PC-9 (cell line): ENCODE measurements at regions not wholly inside any gene's neighbourhood (a gene's known extent, or its start where the extent isn't known, plus 50 kb on each side); places are given as distances from the start of the nearest gene placed in this dataset.

ENCODE experiments used
- BruUV-seq: library from RNA; stranded (reverse); fragments of 400-500 nt; replicated peaks from 2 replicates; lab custom pipeline; 2021; lab: Mats Ljungman, UMichigan
- CTCF ChIA-PET: fragments of 300-600 bp; sonication (Branson Sonifier 250); formaldehyde crosslinking; loops from one replicate; lab custom pipeline; 2022; ENCODE audit warnings: antibody characterized with exemption; lab: Charles Lee
- POLR2A ChIA-PET: fragments of 300-600 bp; sonication (Branson Sonifier 250); formaldehyde crosslinking; loops from one replicate; lab custom pipeline; 2022; ENCODE audit warnings: antibody characterized with exemption; ENCODE audit not compliant: unreplicated experiment; lab: Charles Lee
- DNase-seq, 2 experiments: peaks; one replicate each; pipeline versions ENCODE4 v3.0.0 to v3.0.0-alpha.2; 2015 to 2022; ENCODE audit warnings: mixed read lengths in 1 of 2
- H2AFZ ChIP-seq: fragments of 200-600 bp; sonication (generic); 2 replicates; pipeline ENCODE4 v1.8.1; 2017; ENCODE audit warnings: antibody characterized with exemption
- H3F3A ChIP-seq: fragments of 200-600 bp; sonication (generic); 2 replicates; pipeline ENCODE4 v1.8.1; 2017; ENCODE audit warnings: antibody characterized with exemption, mild to moderate bottlenecking, low read depth; ENCODE audit not compliant: insufficient read depth
- H3K27ac ChIP-seq: fragments of 200-600 bp; sonication (generic); 2 replicates; pipeline ENCODE4 v1.6.1; 2016; ENCODE audit warnings: mixed run types
- H3K27me3 ChIP-seq: fragments of 200-600 bp; sonication (generic); 2 replicates; pipeline ENCODE4 v1.6.1; 2016; ENCODE audit warnings: low read depth, mixed run types; ENCODE audit not compliant: insufficient read depth
- H3K36me3 ChIP-seq: fragments of 200-600 bp; sonication (generic); 2 replicates; pipeline ENCODE4 v1.6.1; 2016; ENCODE audit warnings: low read depth, mixed run types
- H3K4me1 ChIP-seq: fragments of 200-600 bp; sonication (generic); replicated peaks from 2 replicates; pipeline ENCODE4 v1.6.1; 2016; ENCODE audit warnings: mixed run types; ENCODE audit not compliant: insufficient read depth
- H3K4me2 ChIP-seq: fragments of 200-600 bp; sonication (generic); 2 replicates; pipeline ENCODE4 v1.6.1; 2017; ENCODE audit warnings: mixed run types
- H3K4me3 ChIP-seq: fragments of 200-600 bp; sonication (generic); 2 replicates; pipeline ENCODE4 v1.6.1; 2016; ENCODE audit warnings: mixed run types
- H3K79me2 ChIP-seq: fragments of 200-600 bp; sonication (generic); 2 replicates; pipeline ENCODE4 v1.6.1; 2017; ENCODE audit warnings: low read depth, mixed run types
- H3K9me2 ChIP-seq: fragments of 200-600 bp; sonication (generic); 2 replicates; pipeline ENCODE4 v1.8.1; 2017; ENCODE audit warnings: mild to moderate bottlenecking; ENCODE audit not compliant: insufficient read depth
- H3K9me3 ChIP-seq: fragments of 200-600 bp; sonication (generic); 2 replicates; pipeline ENCODE4 v1.8.1; 2016; ENCODE audit warnings: low read depth; ENCODE audit not compliant: insufficient read depth
- H4K20me1 ChIP-seq: fragments of 200-600 bp; sonication (generic); 2 replicates; pipeline ENCODE4 v1.8.1; 2017; ENCODE audit not compliant: insufficient read depth
- EZH2 ChIP-seq: fragments of 200-600 bp; sonication (generic); IDR thresholded peaks from 2 replicates; pipeline ENCODE4 v1.8.0; 2017; ENCODE audit warnings: antibody characterized with exemption, low read depth
- intact Hi-C: fragments of 100-400 bp; cut with micrococcal nuclease; formaldehyde crosslinking; loops from one replicate; pipeline ENCODE4 v1.10.0; 2022; ENCODE audit not compliant: unreplicated experiment
- TF ChIP-seq, protein P1 (sequence below): fragments of 200-600 bp; sonication (generic); conservative IDR thresholded peaks from 2 replicates; pipeline ENCODE4 v1.6.1; 2017; ENCODE audit warnings: mixed run types, antibody characterized with exemption, mild to moderate bottlenecking, moderate library complexity

DNA sequence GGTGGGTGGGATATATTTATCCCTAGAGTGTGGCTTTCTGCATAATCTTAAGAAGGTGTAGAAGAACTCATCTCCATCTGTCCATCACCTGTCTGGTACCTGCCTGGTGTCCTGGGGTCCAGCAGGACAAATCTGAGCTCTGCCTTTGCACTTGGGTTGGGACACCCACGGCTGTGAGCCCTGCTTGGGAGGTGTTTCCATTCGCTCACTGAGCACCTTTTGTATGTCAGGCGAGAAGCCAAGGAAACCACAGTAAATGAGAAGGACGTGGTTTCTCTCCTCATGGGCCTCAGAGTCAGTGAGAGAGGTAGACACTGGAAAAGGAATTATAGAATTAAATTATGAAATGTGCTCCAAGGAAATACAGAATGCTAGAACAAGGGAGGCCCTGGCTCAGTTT is 555.9 kb downstream of the MIAT start:
- Histone ChIP-seq H2AFZ (no peak overlapping the region), H3K27ac (no peak overlapping the region), H3K4me1 (no peaks in the 10 kb centered on the region), H3K27me3 (no peaks in the 10 kb centered on the region), H3K9me2 (no peaks in the 10 kb centered on the region), H3K79me2 (no peaks in the 10 kb centered on the region), H3K4me2 (no peak overlapping the region), H3K9me3 (no peaks in the 10 kb centered on the region), H3K4me3 (no peak overlapping the region), H3F3A (no peaks in the 10 kb centered on the region), H3K36me3 (no peaks in the 10 kb centered on the region), H4K20me1 (no peaks in the 10 kb centered on the region)
- no TSS peak for BruUV-seq
- no peak for DNase-seq
- CTCF ChIA-PET: no interaction called here
- TF ChIP-seq EZH2: no peak
- TF ChIP-seq, protein P1, sequence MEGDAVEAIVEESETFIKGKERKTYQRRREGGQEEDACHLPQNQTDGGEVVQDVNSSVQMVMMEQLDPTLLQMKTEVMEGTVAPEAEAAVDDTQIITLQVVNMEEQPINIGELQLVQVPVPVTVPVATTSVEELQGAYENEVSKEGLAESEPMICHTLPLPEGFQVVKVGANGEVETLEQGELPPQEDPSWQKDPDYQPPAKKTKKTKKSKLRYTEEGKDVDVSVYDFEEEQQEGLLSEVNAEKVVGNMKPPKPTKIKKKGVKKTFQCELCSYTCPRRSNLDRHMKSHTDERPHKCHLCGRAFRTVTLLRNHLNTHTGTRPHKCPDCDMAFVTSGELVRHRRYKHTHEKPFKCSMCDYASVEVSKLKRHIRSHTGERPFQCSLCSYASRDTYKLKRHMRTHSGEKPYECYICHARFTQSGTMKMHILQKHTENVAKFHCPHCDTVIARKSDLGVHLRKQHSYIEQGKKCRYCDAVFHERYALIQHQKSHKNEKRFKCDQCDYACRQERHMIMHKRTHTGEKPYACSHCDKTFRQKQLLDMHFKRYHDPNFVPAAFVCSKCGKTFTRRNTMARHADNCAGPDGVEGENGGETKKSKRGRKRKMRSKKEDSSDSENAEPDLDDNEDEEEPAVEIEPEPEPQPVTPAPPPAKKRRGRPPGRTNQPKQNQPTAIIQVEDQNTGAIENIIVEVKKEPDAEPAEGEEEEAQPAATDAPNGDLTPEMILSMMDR: no peak
- POLR2A ChIA-PET: no interaction called here
- intact Hi-C loops: no loop called here

DNA sequence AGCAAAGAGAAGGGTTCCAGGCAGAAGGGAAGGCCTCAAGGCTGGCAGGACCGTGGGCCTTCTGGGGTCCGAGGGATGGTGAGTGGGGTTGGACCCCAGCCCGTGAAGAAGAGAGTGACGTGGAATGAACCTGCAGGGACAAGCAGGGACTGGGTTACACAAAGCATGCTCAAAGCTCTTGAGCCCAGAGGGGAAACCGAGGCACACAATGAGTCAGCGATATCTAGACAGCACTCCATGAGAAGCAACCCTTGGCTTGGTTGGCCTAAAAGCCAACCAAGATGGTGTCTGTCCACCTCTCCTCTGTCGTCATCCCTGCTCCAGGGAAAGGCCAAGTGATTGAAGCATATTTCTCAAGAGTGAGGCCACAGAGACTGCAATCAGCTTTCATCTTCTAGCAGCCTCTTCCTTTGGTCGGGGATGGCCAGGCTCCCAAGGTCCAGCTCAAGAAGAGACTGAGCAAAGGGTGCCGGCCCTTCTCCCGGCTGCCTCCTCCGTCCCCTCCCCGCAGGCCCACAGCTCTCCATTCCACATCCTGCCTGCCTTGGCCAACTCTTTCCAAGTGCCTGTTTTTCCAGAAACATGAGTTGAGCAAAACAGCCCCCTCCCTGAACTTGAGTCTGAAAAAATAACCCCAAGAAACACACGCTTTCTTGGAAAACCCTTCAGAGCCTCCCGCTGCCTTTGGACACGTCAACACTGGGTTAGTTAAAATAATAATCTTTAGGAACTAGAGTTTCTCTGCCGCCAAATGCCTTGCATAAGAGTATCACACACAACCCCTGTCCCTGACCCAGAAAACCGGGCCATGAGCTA is 556.6 kb downstream of the MIAT start:
- Histone ChIP-seq H3K9me3 (no peaks in the 10 kb centered on the region), H3K4me1 (no peaks in the 10 kb centered on the region), H3K4me2 (no peak overlapping the region), H3F3A (no peaks in the 10 kb centered on the region), H3K4me3 (no peak overlapping the region), H4K20me1 (no peaks in the 10 kb centered on the region), H3K27me3 (no peaks in the 10 kb centered on the region), H3K36me3 (no peaks in the 10 kb centered on the region), H3K27ac (no peak overlapping the region), H3K79me2 (no peaks in the 10 kb centered on the region), H3K9me2 (no peaks in the 10 kb centered on the region), H2AFZ (no peak overlapping the region)
- no TSS peak for BruUV-seq
- TF ChIP-seq EZH2: no peak
- TF ChIP-seq, protein P1: no peak
- CTCF ChIA-PET: no interaction called here
- intact Hi-C loops: no loop called here
- DNase-seq: no peak
- POLR2A ChIA-PET: no interaction called here

DNA sequence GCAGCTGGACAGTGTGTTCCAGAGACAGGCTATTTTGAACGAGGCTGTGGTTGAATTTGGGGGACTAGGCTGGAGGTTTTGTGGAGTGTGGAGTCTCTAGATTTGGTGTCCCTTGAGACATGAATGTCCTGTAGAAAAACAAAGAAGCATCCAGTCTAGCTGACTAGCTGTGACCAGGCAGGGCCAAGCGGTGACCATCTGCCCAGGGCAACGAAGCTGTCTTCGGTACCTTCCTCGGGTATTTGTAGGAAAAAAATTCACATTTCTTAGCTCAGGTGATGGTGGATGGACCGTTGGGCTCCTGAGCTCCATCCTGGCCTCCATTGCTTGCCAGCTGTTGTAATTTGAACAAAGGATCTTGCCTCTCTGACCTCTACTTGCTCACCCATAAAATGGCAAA is 557.3 kb downstream of the MIAT start:
- no peak for DNase-seq
- Histone ChIP-seq H3K9me3 (no peaks in the 10 kb centered on the region), H3K4me1 (no peaks in the 10 kb centered on the region), H3K4me3 (no peak overlapping the region), H3K4me2 (no peak overlapping the region), H3K36me3 (no peaks in the 10 kb centered on the region), H2AFZ (no peak overlapping the region), H3F3A (no peaks in the 10 kb centered on the region), H3K27ac (no peak overlapping the region), H3K9me2 (no peaks in the 10 kb centered on the region), H3K27me3 (no peaks in the 10 kb centered on the region), H3K79me2 (no peaks in the 10 kb centered on the region), H4K20me1 (no peaks in the 10 kb centered on the region)
- TF ChIP-seq EZH2: no peak
- TF ChIP-seq, protein P1: no peak
- ChIA-PET POLR2A (no interaction called here), CTCF (no interaction called here)
- no TSS peak for BruUV-seq
- intact Hi-C loops: no loop called here
